GM23338 (cell line): ENCODE measurements at regions not wholly inside any gene's neighbourhood (a gene's known extent, or its start where the extent isn't known, plus 50 kb on each side); places are given as distances from the start of the nearest gene placed in this dataset.

Experiments used
- EZH2 ChIP-seq: fragments of 200-600 bp; sonication (generic); IDR thresholded peaks from one replicate; pipeline ENCODE4 v1.8.0; 2017; ENCODE audit warnings: antibody characterized with exemption, mild to moderate bottlenecking, low read depth; ENCODE audit not compliant: unreplicated experiment
- POLR2AphosphoS5 ChIP-seq: IDR thresholded peaks from 2 replicates; pipeline ENCODE4 v1.6.1; 2016; ENCODE audit warnings: antibody characterized with exemption, low read depth
- TF ChIP-seq, protein P1 (sequence below), 2 experiments: fragments of 200-600 bp in 1 of 2; sonication (generic) in 1 of 2; conservative IDR thresholded peaks; 2 replicates each; pipeline versions ENCODE4 v1.5.1 to v1.6.1; 2016 to 2017; ENCODE audit warnings: antibody characterized with exemption in 2 of 2, low read depth in 2 of 2, mild to moderate bottlenecking in 2 of 2, moderate library complexity in 1 of 2

DNA sequence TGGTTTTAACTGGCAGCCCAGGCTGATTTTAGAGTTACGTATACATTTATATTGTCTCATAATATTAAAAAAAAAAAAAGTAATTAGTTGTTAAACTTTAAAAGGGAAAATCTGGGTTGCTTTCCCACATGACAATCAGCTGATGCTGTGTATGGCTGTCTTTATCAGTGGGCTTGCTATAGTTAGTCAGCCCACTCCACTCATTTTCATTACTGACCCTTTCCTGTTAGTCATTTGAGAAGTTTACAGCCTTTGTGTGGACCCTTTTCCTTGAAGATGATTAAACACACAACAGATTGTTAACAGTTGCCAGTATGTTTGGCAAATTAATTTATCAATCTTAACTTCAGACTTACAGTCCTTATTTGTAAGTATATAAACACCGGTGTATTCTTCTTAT is 164.5 kb upstream of the AGR3 start:
- TF ChIP-seq, protein P1, sequence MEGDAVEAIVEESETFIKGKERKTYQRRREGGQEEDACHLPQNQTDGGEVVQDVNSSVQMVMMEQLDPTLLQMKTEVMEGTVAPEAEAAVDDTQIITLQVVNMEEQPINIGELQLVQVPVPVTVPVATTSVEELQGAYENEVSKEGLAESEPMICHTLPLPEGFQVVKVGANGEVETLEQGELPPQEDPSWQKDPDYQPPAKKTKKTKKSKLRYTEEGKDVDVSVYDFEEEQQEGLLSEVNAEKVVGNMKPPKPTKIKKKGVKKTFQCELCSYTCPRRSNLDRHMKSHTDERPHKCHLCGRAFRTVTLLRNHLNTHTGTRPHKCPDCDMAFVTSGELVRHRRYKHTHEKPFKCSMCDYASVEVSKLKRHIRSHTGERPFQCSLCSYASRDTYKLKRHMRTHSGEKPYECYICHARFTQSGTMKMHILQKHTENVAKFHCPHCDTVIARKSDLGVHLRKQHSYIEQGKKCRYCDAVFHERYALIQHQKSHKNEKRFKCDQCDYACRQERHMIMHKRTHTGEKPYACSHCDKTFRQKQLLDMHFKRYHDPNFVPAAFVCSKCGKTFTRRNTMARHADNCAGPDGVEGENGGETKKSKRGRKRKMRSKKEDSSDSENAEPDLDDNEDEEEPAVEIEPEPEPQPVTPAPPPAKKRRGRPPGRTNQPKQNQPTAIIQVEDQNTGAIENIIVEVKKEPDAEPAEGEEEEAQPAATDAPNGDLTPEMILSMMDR (conservative IDR thresholded peaks at IDR 0.05; ENCODE audit: low read depth in 2 of 2): no peak
- TF ChIP-seq POLR2AphosphoS5 (no peak), EZH2 (no peak)
